HepG2 (cell line): ENCODE measurements at regions not wholly inside any gene's neighbourhood (a gene's known extent, or its start where the extent isn't known, plus 50 kb on each side); places are given as distances from the start of the nearest gene placed in this dataset.
"Not testable (repeated sequence)": the region's sequence is repeated elsewhere in the genome, so short reads cannot be mapped to it uniquely, and the experiment has no call there.

Source experiments
- ATAC-seq: fragments of 200-7000 bp; cut with Tn5 transposase; 3 replicates; pipeline ENCODE4 v1.9.1; 2020; ENCODE audit warnings: mild to moderate bottlenecking, moderate library complexity
- BruUV-seq: library from RNA; stranded (reverse); fragments of 400-500 nt; replicated peaks from 2 replicates; lab custom pipeline; 2021; lab: Mats Ljungman, UMichigan
- CTCF ChIA-PET: fragments of 300-600 bp; formaldehyde crosslinking; extraction: SDS; loops from one replicate; lab custom pipeline; 2021; ENCODE audit warnings: low total read pairs, inconsistent platforms, low intra/inter-chr PET ratio; lab: Yijun Ruan, JAX
- POLR2A ChIA-PET: fragments of 350-600 bp; sonication (Branson Sonifier 250); formaldehyde crosslinking; loops from one replicate; lab custom pipeline; 2020; ENCODE audit warnings: antibody characterized with exemption, inconsistent platforms; lab: Yijun Ruan, JAX
- DNase-seq: peaks from one replicate; pipeline ENCODE4 v3.0.0-alpha.2; 2015; ENCODE audit warnings: low spot score
- FAIRE-seq: peaks from 3 replicates; lab custom pipeline; 2011; peaks lifted over from hg19 to GRCh38; lab: Jason Lieb, UNC
- H2AFZ ChIP-seq: one replicate; pipeline ENCODE4 v1.6.1; 2011; ENCODE audit warnings: low read length, inconsistent platforms
- H3K27ac ChIP-seq: fragments of 300-600 bp; 3 replicates; pipeline ENCODE4 v1.8.0; 2011; ENCODE audit warnings: mixed run types, mild to moderate bottlenecking, mixed read lengths, low read length, inconsistent platforms; ENCODE audit not compliant: insufficient read depth; ENCODE audit errors: extremely low read length
- H3K27me3 ChIP-seq, 2 experiments: fragments of 200-600 bp in 1 of 2; 2 replicates in 1 of 2; 3 replicates in 1 of 2; pipeline versions ENCODE4 v1.6.0 to v1.8.0; 2011; ENCODE audit warnings: low read length in 2 of 2, mild to moderate bottlenecking in 2 of 2, moderate library complexity in 2 of 2, inconsistent platforms in 1 of 2; ENCODE audit not compliant: insufficient read depth in 2 of 2, control insufficient read depth in 1 of 2
- H3K36me3 ChIP-seq, 2 experiments: fragments of 200-600 bp in 1 of 2; replicated peaks in 1 of 2; 2 replicates in 1 of 2; 3 replicates in 1 of 2; pipeline versions ENCODE4 v1.5.1 to v1.8.0; 2011; ENCODE audit warnings: low read length in 2 of 2, inconsistent platforms in 1 of 2; ENCODE audit not compliant: insufficient read depth in 2 of 2, control insufficient read depth in 1 of 2
- H3K4me1 ChIP-seq: 2 replicates; pipeline ENCODE4 v1.5.1; 2012; ENCODE audit warnings: low read length, inconsistent platforms; ENCODE audit not compliant: insufficient read depth
- H3K4me2 ChIP-seq: 2 replicates; pipeline ENCODE4 v1.6.0; 2011; ENCODE audit warnings: low read depth, low read length, inconsistent platforms
- H3K4me3 ChIP-seq, 3 experiments: fragments of 200-600 bp in 1 of 3; sonication (generic), shearing (Covaris generic) in 1 of 3; replicated peaks in 1 of 3; 2 replicates each; pipeline ENCODE4 v1.5.1; 2011 to 2016; ENCODE audit warnings: low read length in 3 of 3, inconsistent platforms in 2 of 3, low read depth in 2 of 3, mild to moderate bottlenecking in 2 of 3, control low read depth in 1 of 3, mixed read lengths in 1 of 3; ENCODE audit not compliant: insufficient read depth in 1 of 3
- H3K79me2 ChIP-seq: one replicate; pipeline ENCODE4 v1.6.1; 2011; ENCODE audit warnings: low read length, inconsistent platforms; ENCODE audit not compliant: insufficient read depth
- H3K9ac ChIP-seq: 2 replicates; pipeline ENCODE4 v1.6.0; 2011; ENCODE audit warnings: mild to moderate bottlenecking, low read depth, low read length, inconsistent platforms; ENCODE audit not compliant: insufficient read depth
- H3K9me3 ChIP-seq: 2 replicates; pipeline ENCODE4 v1.5.1; 2012; ENCODE audit warnings: mild to moderate bottlenecking, low read length
- H4K20me1 ChIP-seq: 2 replicates; pipeline ENCODE4 v1.6.0; 2011; ENCODE audit warnings: inconsistent platforms, mild to moderate bottlenecking, low read length, moderate library complexity; ENCODE audit not compliant: insufficient read depth
- WGBS: methylation state at CpG from one replicate; pipeline ENCODE4 v1.1.6; 2017; ENCODE audit warnings: low lambda C conversion rate; 5-methylcytosine and 5-hydroxymethylcytosine counted together
- in situ Hi-C: cut with HindIII; loops from 2 replicates; pipeline ENCODE4 v1.10.0; 2017; ENCODE audit warnings: low pct_unique_long_range_greater_than_20kb; ENCODE audit not compliant: extremely low pct_ligation_motif_present
- intact Hi-C: fragments of 100-400 bp; cut with micrococcal nuclease; formaldehyde crosslinking; loops from one replicate; pipeline ENCODE4 v1.10.0; 2022; ENCODE audit not compliant: unreplicated experiment

GRCh38 chr2:87907556-87908099, 82.0 kb upstream of the RGPD2 start:
- DNase-seq, CTCF ChIA-PET, POLR2A ChIA-PET, H2AFZ ChIP-seq, H3K4me3 ChIP-seq, H3K9ac ChIP-seq, FAIRE-seq, intact Hi-C loops, in situ Hi-C loops, H3K27ac ChIP-seq, H3K4me2 ChIP-seq, H3K27me3 ChIP-seq, H3K36me3 ChIP-seq, BruUV-seq, H3K4me1 ChIP-seq, H4K20me1 ChIP-seq, H3K9me3 ChIP-seq, H3K79me2 ChIP-seq: not testable (repeated sequence)
- ATAC-seq: peak; percentile 68
- WGBS: 0% methylated on average over 2 of the region's 4 CpGs

DNA sequence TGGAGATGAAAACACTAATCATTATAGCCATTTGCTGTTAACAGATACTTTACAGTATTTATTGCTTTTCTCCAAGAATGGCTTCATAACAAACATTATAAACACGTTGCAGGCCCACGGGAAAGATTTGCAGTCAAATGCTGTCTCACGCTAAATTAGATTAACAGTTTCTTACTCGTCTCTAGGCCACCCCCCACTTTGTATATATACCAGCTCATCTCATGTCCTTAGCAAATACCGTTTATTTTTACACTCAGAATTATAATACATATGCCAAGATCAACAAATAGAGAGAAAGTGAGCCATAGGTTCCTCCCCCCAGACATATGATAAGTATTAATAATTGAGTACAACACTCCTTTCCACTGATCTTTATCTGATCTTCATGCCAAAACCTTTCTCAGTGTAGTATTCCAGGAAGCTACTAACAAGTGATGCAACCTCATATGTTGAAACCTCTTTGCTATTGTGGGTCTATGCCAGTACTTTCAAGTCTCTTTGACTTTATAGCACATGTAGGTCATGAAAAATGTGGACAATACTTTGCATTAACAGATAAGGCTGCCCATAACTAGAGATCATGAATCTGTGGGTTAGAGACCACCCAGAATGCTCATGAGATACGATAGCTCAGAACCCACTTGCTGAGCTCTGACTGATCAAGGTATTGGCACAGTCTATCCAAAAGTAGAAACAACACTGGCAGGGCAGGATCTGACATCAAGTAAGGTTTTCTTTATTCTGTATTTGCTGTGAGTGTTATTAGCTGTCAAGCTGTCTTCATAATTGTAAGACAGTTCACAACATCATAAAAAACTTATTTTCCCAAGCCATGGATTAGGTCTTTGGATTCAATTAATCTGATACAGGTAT, 77.9 kb upstream of the RGPD2 start:
- intact Hi-C loops, FAIRE-seq, H3K79me2 ChIP-seq, H3K4me3 ChIP-seq, H3K4me1 ChIP-seq, H4K20me1 ChIP-seq, H3K4me2 ChIP-seq, H3K36me3 ChIP-seq, in situ Hi-C loops, POLR2A ChIA-PET, BruUV-seq, H3K27me3 ChIP-seq, H3K27ac ChIP-seq, H2AFZ ChIP-seq, H3K9ac ChIP-seq, CTCF ChIA-PET, ATAC-seq, DNase-seq, H3K9me3 ChIP-seq: not testable (repeated sequence)
- 33% methylated on average over 5 of the region's 6 CpGs for WGBS
